HG02571 (cell line): ENCODE measurements at regions not wholly inside any gene's neighbourhood (a gene's known extent, or its start where the extent isn't known, plus 50 kb on each side); places are given as distances from the start of the nearest gene placed in this dataset.
"Not testable (repeated sequence)": the region's sequence is repeated elsewhere in the genome, so short reads cannot be mapped to it uniquely, and the experiment has no call there.

Experiments used
- ATAC-seq: cut with Tn5 transposase; IDR thresholded peaks from one replicate; pipeline ENCODE4 v1.9.1; 2021; ENCODE audit warnings: mild to moderate bottlenecking, moderate library complexity; ENCODE audit not compliant: unreplicated experiment

DNA sequence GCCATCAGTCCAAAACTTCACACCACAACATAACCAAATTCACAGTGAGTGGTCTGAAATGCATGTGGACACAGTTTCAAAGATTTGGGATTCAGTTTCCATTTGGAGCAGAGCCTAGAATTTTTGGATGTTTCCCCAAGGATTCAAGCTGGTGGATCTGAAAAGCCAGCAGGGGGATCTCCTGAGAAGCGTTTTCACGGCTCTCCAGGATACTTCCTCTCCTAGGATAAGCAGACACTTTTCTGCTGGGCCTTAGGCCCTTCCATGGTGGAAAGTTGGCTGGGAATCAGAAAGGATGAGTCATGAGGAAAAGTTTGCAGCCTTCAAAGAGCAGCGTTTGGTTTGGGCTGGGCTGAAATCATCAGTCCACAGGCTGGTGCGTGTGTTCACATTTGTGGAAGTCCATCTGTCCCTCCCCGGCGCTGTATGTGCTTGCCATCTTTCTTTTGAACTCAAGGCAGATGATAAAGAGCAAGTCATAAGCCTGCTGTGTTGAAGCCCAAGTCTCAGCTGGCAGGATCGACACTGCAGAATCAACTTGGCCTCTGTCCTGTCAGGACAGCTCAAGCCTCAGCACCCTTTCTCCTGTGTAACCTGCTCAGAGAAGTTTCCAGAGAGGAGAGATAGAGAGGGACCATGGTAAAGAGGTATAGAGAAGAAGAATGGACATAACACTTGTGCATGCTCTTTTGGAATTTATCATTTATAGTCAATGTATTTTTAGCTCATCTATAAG lies 152.6 kb upstream of the MSX2 start:
- ATAC-seq = no peak

DNA sequence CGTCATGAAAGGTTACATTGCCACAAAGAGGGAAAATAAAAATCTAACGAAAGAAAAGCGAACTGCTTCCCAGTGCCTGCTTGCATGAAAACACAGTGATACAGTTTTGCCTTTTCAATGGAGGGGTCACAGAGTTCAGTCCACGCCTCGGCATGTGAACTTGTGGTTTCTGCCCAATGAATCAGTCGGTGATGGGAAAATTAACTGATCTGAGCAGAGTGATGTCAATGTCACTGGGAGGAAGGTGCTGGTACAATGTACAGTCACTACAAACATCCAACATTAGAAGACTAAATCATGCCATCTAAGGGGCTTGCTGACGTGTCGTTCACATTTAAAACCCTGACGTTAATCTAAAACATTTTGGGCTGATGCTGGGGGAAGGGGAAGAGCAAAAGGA lies 151.8 kb upstream of the MSX2 start:
- ATAC-seq = no peak

DNA sequence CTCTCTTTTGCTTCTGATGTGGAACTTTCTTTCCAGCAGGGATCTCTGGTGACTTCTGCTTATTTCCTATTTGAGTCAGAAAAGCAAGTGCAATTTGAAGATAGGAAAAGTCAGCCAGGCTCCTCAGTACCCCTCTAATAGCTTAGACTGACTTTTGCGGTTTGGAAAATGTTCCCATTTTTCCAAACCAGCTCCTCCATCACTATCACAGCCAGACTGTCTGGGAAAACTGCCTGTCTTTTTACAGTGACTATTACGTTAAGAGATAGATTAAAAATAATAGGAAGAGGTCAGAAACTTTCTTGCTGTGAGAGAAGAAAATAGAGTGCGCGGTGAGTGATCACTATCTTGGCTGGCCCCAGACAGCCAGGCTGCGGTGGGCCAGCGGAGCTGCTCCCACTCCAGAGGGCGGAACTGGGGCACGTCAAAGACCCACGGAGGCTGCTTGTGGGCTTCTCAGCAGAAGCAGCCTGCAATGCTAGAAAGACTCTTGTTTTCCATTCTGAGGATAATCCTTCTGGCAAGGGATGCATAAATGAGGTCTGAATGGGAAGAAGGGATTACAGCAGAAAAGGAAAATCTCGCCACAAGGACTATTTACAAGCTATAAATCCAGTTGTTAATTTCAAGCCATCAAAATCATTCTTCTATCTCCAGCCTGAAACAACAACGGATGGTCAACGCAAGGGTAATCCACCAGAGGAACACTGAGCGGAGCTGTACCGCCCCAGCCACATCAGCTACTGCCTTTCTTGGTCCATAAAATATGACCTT lies 151.0 kb upstream of the MSX2 start:
- ATAC-seq = no peak

GRCh38 chr5:174575043-174575442 lies 149.3 kb upstream of the MSX2 start:
- ATAC-seq = no peak

- ATAC-seq = no peak
Measured at GRCh38 chr5:174576042-174576441, 148.3 kb upstream of the MSX2 start.

GRCh38 chr5:174581479-174581878 lies 142.9 kb upstream of the MSX2 start:
- ATAC-seq = no peak

GRCh38 chr5:174581894-174582293 lies 142.5 kb upstream of the MSX2 start:
- ATAC-seq = no peak

GRCh38 chr5:174583071-174583470 lies 141.3 kb upstream of the MSX2 start:
- no peak for ATAC-seq

DNA sequence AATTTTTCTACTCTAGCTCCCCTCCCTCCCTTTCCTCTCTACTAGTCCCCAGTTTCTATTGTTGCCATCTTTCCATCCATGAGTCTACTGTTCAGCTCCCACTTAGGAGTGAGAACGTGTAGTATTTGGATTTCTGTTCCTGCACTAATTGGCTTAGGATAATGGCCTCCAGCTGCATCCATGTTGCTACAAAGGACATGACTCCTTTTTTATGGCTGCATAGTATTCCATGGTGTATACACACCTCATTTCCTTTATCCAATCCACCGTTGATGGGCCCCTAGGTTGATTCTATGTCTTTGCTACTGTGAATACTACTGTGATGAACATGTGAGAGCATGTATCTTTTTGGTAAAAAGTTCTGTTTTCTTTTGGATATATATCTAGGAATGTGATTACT lies 138.9 kb upstream of the MSX2 start:
- ATAC-seq = no peak

DNA sequence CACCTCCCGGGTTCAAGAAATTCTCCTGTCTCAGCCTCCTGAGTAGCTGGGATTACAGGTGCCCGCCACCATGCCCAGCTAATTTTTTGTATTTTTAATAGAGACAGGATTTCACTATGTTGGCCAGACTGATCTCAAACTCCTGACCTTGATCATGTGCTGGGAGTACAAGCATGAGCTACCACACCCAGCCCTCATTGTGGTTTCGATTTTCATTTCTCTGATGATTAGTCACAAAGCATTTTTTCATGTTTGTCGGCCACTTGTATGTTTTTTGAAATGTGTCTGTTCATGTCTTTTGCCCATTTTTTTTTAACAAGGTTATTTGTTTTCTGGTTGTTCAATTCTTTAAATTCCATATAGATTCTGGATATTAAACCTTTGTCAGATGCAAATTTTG lies 138.2 kb upstream of the MSX2 start:
- ATAC-seq = not testable (repeated sequence)

- no peak for ATAC-seq
Measured at GRCh38 chr5:174589011-174589410, 135.4 kb upstream of the MSX2 start.

DNA sequence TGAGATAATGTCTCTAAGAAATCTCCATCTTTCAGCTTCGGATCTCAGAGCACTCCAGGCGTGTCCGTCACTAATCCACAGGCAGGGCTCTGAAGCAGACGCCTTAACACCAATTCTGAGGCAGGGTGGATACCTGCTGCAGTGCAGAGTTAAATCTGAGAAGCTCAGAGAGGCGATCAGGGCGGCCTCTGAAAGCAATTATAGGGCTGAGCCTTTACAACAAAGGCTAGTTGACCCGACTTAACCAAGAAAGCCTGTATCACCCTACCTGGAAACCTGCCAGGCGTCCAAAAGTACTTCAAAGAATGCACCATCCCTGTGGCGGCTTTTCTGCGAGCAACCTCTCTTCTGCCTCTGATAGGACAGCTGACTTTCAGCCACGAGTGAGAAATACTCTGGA lies 134.8 kb upstream of the MSX2 start:
- no peak for ATAC-seq

DNA sequence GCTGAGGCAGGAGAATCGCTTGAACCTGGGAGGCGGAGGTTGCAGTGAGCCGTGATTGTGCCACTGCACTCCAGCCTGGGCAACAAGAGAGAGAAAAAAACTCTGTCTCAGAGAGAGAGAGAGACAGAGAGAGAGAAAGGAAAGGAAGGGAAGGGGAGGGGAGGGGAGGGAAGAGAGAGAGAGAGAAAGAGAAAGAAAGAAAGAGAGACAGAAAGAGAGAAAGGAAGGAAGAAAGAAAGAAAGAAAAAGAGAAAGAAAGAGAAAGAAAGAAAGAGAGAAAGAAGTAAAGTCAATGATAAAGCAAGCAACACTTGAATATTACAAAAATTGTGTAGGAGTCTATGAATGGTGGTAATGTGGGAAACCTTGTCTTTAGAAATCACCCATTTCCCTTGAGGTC lies 133.6 kb upstream of the MSX2 start:
- no peak for ATAC-seq

GRCh38 chr5:174596429-174596828 lies 128.0 kb upstream of the MSX2 start:
- ATAC-seq = no peak

GRCh38 chr5:174599992-174600391 lies 124.4 kb upstream of the MSX2 start:
- no peak for ATAC-seq

- no peak for ATAC-seq
Measured at GRCh38 chr5:174601946-174602345, 122.4 kb upstream of the MSX2 start.

- no peak for ATAC-seq
Measured at GRCh38 chr5:174606153-174606552, 118.2 kb upstream of the MSX2 start.

- no peak for ATAC-seq
Measured at GRCh38 chr5:174606646-174607045, 117.7 kb upstream of the MSX2 start.

DNA sequence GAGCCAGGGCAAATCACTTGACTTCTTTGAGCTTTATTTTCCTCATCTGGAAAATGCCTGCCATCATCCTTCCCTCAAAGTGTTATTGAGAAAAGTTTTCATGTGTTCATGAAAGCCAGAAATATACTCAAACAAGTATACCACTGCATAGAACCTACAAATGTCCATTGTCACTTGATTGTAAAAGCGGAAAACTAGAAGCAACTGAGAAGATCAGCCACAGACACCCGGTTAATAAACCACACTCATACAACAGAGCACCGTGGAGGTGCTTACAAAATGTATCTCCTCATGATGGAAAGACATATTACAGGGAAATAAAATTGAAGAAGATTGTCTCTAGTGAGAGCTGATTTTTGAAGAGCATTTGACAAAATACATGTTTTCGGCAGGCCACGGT lies 117.2 kb upstream of the MSX2 start:
- no peak for ATAC-seq

- ATAC-seq = no peak
Measured at GRCh38 chr5:174607916-174608315, 116.5 kb upstream of the MSX2 start.

DNA sequence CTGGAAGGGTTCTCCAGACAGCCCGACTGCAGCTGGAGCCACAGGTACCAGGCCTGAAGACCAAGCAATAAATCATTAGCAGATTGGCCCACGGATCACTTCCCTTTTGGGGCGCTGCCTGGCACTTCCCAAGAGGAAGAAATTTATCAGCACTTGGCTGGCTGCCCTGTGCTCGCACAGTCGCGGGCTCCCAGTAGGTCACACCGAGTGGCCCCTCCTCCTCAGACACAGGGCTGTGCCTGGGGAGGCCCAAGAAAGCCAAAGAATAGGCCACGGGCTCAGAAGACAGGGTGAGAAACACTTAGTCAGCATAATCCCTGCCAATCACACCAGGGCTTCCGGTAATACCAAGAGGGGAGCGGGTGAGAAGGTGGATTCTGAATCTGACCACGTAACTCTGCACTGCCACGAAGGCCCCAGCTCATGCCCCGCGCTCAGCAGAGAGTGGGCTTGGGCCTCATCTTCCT lies 115.7 kb upstream of the MSX2 start:
- no peak for ATAC-seq

GRCh38 chr5:174609116-174609515 lies 115.3 kb upstream of the MSX2 start:
- no peak for ATAC-seq
